ENCODE measurements at regions not wholly inside any gene's neighbourhood (a gene's known extent, or its start where the extent isn't known, plus 50 kb on each side); places are given as distances from the start of the nearest gene placed in this dataset.

- TF ChIP-seq ZNF600 (tag by site-specific recombination; IDR thresholded peaks at IDR 0.05): no peak
- TF ChIP-seq HOXD13 (CRISPR knock-in tag; IDR thresholded peaks at IDR 0.05; ENCODE audit: borderline replicate concordance): no peak
- no peak for TF ChIP-seq GFI1B (tag by site-specific recombination; IDR thresholded peaks at IDR 0.05)
- TF ChIP-seq OVOL3 (tag by site-specific recombination; IDR thresholded peaks at IDR 0.05): no peak
- TF ChIP-seq YY1 (tag by site-specific recombination; IDR thresholded peaks at IDR 0.05): no peak
Observed at GRCh38 chr13:44854313-44855060, 134.8 kb downstream of the NUFIP1 start (continued).

- Histone ChIP-seq H3K27ac (ENCODE audit: extremely low read depth, low read depth, low read length) (no peak overlapping the region), H3K9me3 (ENCODE audit: control insufficient read depth, insufficient read depth, low read depth, low read length) (no peaks in the 10 kb centered on the region), H3K36me3 (ENCODE audit: control insufficient read depth in 2 of 2, insufficient read depth in 1 of 2, low read length in 2 of 2) (no peaks in the 10 kb centered on the region), H3K4me1 (ENCODE audit: control insufficient read depth, insufficient read depth, low read length) (no peaks in the 10 kb centered on the region), H3K4me3 (ENCODE audit: low read depth, low read length) (no peak overlapping the region)
- POLR2A ChIA-PET: no interaction called here
- CTCF ChIA-PET: no interaction called here
- no peak for TF ChIP-seq ZNF513 (tag by site-specific recombination; IDR thresholded peaks at IDR 0.05)
- TF ChIP-seq ZNF624 (tag by site-specific recombination; IDR thresholded peaks at IDR 0.05): no peak
- no peak for TF ChIP-seq BCL11B (tag by site-specific recombination; IDR thresholded peaks at IDR 0.05; ENCODE audit: low read depth)
- TF ChIP-seq ZFP3 (tag by site-specific recombination; IDR thresholded peaks at IDR 0.05; ENCODE audit: low read depth): no peak
- TF ChIP-seq IKZF3 (tag by site-specific recombination; IDR thresholded peaks at IDR 0.05): no peak
- TF ChIP-seq ZNF585B (tag by site-specific recombination; IDR thresholded peaks at IDR 0.05): no peak
- TF ChIP-seq ZNF426 (tag by site-specific recombination; IDR thresholded peaks at IDR 0.05): no peak
- no peak for TF ChIP-seq ZNF2 (tag by site-specific recombination; IDR thresholded peaks at IDR 0.05)
- no peak for TF ChIP-seq ZNF184 (tag by site-specific recombination; IDR thresholded peaks at IDR 0.05)
- TF ChIP-seq KLF7 (tag by site-specific recombination; IDR thresholded peaks at IDR 0.05; ENCODE audit: borderline replicate concordance): no peak
- TF ChIP-seq GLIS2 (tag by site-specific recombination; IDR thresholded peaks at IDR 0.05): no peak
- TF ChIP-seq ZNF274 (IDR thresholded peaks at IDR 0.05; ENCODE audit: low read length): no peak
- no peak for TF ChIP-seq ZNF274 (tag by site-specific recombination; IDR thresholded peaks at IDR 0.05; ENCODE audit: borderline replicate concordance)
- no peak for TF ChIP-seq ZNF121 (tag by site-specific recombination; IDR thresholded peaks at IDR 0.05)
- TF ChIP-seq ZNF366 (tag by site-specific recombination; conservative IDR thresholded peaks at IDR 0.05): no peak
- TF ChIP-seq ZNF473 (tag by site-specific recombination; IDR thresholded peaks at IDR 0.05): no peak
- no peak for TF ChIP-seq ZNF701 (tag by site-specific recombination; IDR thresholded peaks at IDR 0.05)
- TF ChIP-seq ZNF747 (tag by site-specific recombination; IDR thresholded peaks at IDR 0.05): no peak
- TF ChIP-seq ZNF138 (tag by site-specific recombination; IDR thresholded peaks at IDR 0.05; ENCODE audit: borderline replicate concordance): no peak
- TF ChIP-seq TSHZ1 (tag by site-specific recombination; IDR thresholded peaks at IDR 0.05; ENCODE audit: borderline replicate concordance): no peak
- TF ChIP-seq ZNF423 (tag by site-specific recombination; IDR thresholded peaks at IDR 0.05): no peak
Observed at GRCh38 chr13:44853641-44854040, 135.6 kb downstream of the NUFIP1 start.
